CD14-positive monocyte (primary cell): ENCODE measurements at regions not wholly inside any gene's neighbourhood (a gene's known extent, or its start where the extent isn't known, plus 50 kb on each side); places are given as distances from the start of the nearest gene placed in this dataset.
A peak's percentile ranks its signal among the peaks of the same experiment; 100 is the strongest.

Source experiments
- DNase-seq, 3 donors: peaks; one replicate each; pipeline ENCODE4 v3.0.0-alpha.2; 2011 to 2022
- H2AFZ ChIP-seq: 2 replicates; pipeline ENCODE4 v1.6.0; 2012; ENCODE audit warnings: mild to moderate bottlenecking, low read depth, low read length, inconsistent platforms; ENCODE audit not compliant: insufficient read depth, poor library complexity, severe bottlenecking
- H3K27ac ChIP-seq, 2 donors: 1 replicate in 1 of 2; 2 replicates in 1 of 2; pipeline ENCODE4 v1.5.1; 2012 to 2013; ENCODE audit warnings: low read length in 2 of 2, control low read depth in 1 of 2, inconsistent platforms in 1 of 2, low read depth in 1 of 2, mild to moderate bottlenecking in 1 of 2
- H3K27me3 ChIP-seq, 2 donors: one replicate each; pipeline versions ENCODE4 v1.6.0 to v1.6.1; 2011 to 2013; ENCODE audit warnings: low read length in 2 of 2; ENCODE audit not compliant: control insufficient read depth in 2 of 2, insufficient read depth in 2 of 2
- H3K36me3 ChIP-seq, 2 donors: replicated peaks in 1 of 2; 1 replicate in 1 of 2; 2 replicates in 1 of 2; pipeline versions ENCODE4 v1.5.1 to v1.6.1; 2012 to 2013; ENCODE audit warnings: low read length in 2 of 2, control low read depth in 1 of 2, inconsistent platforms in 1 of 2, mild to moderate bottlenecking in 1 of 2; ENCODE audit not compliant: insufficient read depth in 2 of 2, control insufficient read depth in 1 of 2
- H3K4me1 ChIP-seq, 2 donors: 1 replicate in 1 of 2; 2 replicates in 1 of 2; pipeline versions ENCODE4 v1.5.1 to v1.6.1; 2012 to 2013; ENCODE audit warnings: low read length in 2 of 2, control low read depth in 1 of 2, inconsistent platforms in 1 of 2, mild to moderate bottlenecking in 1 of 2, moderate library complexity in 1 of 2; ENCODE audit not compliant: insufficient read depth in 2 of 2, control insufficient read depth in 1 of 2
- H3K4me2 ChIP-seq: replicated peaks from 2 replicates; pipeline ENCODE3; 2012; ENCODE audit warnings: low read length, moderate library complexity, mild to moderate bottlenecking; ENCODE audit not compliant: poor library complexity, severe bottlenecking; ENCODE audit errors: extremely low read depth
- H3K4me3 ChIP-seq, 3 experiments: fragments of 200-600 bp in 1 of 3; sonication (generic) in 1 of 3; replicated peaks in 1 of 3; 1 replicate in 2 of 3; 2 replicates in 1 of 3; pipeline ENCODE4 v1.5.1; 2011 to 2013; ENCODE audit warnings: low read length in 3 of 3, mild to moderate bottlenecking in 3 of 3, control low read depth in 2 of 3, low read depth in 2 of 3, inconsistent platforms in 1 of 3, moderate library complexity in 1 of 3
- H3K79me2 ChIP-seq: 2 replicates; pipeline ENCODE4 v1.6.0; 2012; ENCODE audit warnings: mild to moderate bottlenecking, control low read depth, inconsistent platforms, low read length, moderate library complexity; ENCODE audit not compliant: insufficient read depth
- H3K9ac ChIP-seq: 2 replicates; pipeline ENCODE4 v1.6.0; 2017; ENCODE audit warnings: low read length, mild to moderate bottlenecking; ENCODE audit not compliant: insufficient read depth, poor library complexity, severe bottlenecking
- H3K9me3 ChIP-seq, 2 donors: replicated peaks in 1 of 2; 1 replicate in 1 of 2; 2 replicates in 1 of 2; pipeline versions ENCODE4 v1.5.1 to v1.6.1; 2012 to 2013; ENCODE audit warnings: low read length in 2 of 2, control low read depth in 1 of 2; ENCODE audit not compliant: control insufficient read depth in 1 of 2, insufficient read depth in 1 of 2
- H4K20me1 ChIP-seq: 2 replicates; pipeline ENCODE4 v1.6.0; 2012; ENCODE audit warnings: mild to moderate bottlenecking, low read length, control low read depth, moderate library complexity; ENCODE audit not compliant: insufficient read depth
- H3K27ac Mint-ChIP-seq, 7 donors: one replicate each; pipeline ENCODE4 v1.8.0; 2020; ENCODE audit warnings: mild to moderate bottlenecking in 7 of 7, mixed read lengths in 7 of 7, moderate library complexity in 6 of 7, inconsistent platforms in 2 of 7
- H3K27me3 Mint-ChIP-seq, 3 donors: one replicate each; pipeline ENCODE4 v1.8.0; 2021 to 2022; ENCODE audit warnings: low read depth in 3 of 3, mild to moderate bottlenecking in 3 of 3, mixed read lengths in 3 of 3, moderate library complexity in 3 of 3, inconsistent platforms in 1 of 3
- H3K36me3 Mint-ChIP-seq, 2 donors: one replicate each; pipeline ENCODE4 v1.8.0; 2020; ENCODE audit warnings: mixed read lengths in 2 of 2, inconsistent platforms in 1 of 2, mild to moderate bottlenecking in 1 of 2
- H3K4me1 Mint-ChIP-seq: one replicate; pipeline ENCODE4 v1.8.0; 2020; ENCODE audit warnings: mild to moderate bottlenecking, mixed read lengths
- H3K4me3 Mint-ChIP-seq, 2 donors: one replicate each; pipeline ENCODE4 v1.8.0; 2020; ENCODE audit warnings: mild to moderate bottlenecking in 2 of 2, mixed read lengths in 2 of 2, moderate library complexity in 1 of 2
- H3K9me3 Mint-ChIP-seq, 7 donors: one replicate each; pipeline ENCODE4 v1.8.0; 2020 to 2022; ENCODE audit warnings: mixed read lengths in 7 of 7, mild to moderate bottlenecking in 6 of 7, moderate library complexity in 6 of 7, inconsistent platforms in 2 of 7
- WGBS: methylation state at CpG from one replicate; pipeline ENCODE4 v1.1.5; 2013; ENCODE audit warnings: missing lambda C conversion rate; ENCODE audit not compliant: insufficient coverage; 5-methylcytosine and 5-hydroxymethylcytosine counted together
- intact Hi-C, 2 donors: fragments of 100-400 bp; cut with micrococcal nuclease; formaldehyde crosslinking; loops; one replicate each; pipeline versions ENCODE4 v1.15.0 to v1.15.1; 2023
- TF ChIP-seq, protein P1 (sequence below): fragments of 200-600 bp; IDR thresholded peaks from one replicate; pipeline ENCODE4 v1.8.0; 2022; ENCODE audit warnings: antibody characterized with exemption, mild to moderate bottlenecking

DNA sequence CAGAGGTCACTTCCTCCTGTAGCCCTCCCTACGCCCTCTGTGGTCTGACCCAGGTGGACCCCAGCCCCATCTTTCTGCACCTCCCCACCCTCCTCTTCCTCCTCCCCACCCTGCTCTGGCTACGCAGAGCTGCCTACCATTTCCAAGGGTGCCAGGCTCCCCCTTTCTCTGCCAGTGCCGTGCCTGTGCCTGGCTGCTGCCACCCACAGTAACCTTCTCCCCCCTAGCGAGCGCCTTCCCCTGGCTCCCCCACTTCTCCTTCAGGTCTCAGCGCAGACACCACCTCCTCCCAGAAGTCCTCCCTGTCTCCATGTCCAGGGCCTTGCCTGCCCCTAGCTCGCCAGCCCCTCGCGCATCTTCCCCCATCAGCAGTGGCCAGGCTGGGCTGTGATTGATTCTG is 471.5 kb downstream of the PTPRU start:
- WGBS = 88% methylated on average over 9 of the region's 9 CpGs

DNA sequence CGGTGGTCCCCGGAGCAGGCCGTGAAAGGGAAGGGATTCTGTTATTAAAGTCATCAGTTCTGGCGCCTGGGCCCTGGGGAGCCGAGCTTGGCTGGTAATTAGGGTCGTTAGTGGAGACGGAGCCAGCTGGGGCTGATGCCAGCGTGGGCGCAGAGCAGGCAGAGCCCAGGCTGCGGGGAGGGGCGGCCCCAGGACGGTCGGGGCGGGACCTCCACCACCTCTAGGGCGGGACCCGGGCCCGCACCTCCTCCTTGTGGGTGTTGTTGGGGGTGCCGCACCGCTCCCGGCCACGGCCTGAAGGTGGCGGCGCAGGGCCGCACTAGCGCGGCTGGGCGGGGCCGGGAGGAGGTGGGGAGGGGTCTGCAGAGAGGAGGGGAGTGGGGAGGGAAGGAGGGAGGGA is 470.6 kb downstream of the PTPRU start:
- H3K27ac ChIP-seq = no peak overlapping the region
- H3K4me3 Mint-ChIP-seq = peak overlapping the region in 1 of 2 donors; percentile 30
- peaks cover 0 to 3% of the 10 kb centered on the region in 2 donors for H3K36me3 Mint-ChIP-seq
- H2AFZ ChIP-seq = no peak overlapping the region
- peak in 1 of 3 donors; percentile 14 for DNase-seq
- intact Hi-C loops = no loop called here
- no peaks in the 10 kb centered on the region for H3K9me3 ChIP-seq
- TF ChIP-seq, protein P1, sequence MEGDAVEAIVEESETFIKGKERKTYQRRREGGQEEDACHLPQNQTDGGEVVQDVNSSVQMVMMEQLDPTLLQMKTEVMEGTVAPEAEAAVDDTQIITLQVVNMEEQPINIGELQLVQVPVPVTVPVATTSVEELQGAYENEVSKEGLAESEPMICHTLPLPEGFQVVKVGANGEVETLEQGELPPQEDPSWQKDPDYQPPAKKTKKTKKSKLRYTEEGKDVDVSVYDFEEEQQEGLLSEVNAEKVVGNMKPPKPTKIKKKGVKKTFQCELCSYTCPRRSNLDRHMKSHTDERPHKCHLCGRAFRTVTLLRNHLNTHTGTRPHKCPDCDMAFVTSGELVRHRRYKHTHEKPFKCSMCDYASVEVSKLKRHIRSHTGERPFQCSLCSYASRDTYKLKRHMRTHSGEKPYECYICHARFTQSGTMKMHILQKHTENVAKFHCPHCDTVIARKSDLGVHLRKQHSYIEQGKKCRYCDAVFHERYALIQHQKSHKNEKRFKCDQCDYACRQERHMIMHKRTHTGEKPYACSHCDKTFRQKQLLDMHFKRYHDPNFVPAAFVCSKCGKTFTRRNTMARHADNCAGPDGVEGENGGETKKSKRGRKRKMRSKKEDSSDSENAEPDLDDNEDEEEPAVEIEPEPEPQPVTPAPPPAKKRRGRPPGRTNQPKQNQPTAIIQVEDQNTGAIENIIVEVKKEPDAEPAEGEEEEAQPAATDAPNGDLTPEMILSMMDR = peak; percentile 28
- 4% methylated on average over 14 of the region's 28 CpGs for WGBS
- H3K36me3 ChIP-seq = no peaks in the 10 kb centered on the region
- peaks cover 38 to 46% of the 10 kb centered on the region in 2 donors for H3K4me1 ChIP-seq
- H4K20me1 ChIP-seq = no peaks in the 10 kb centered on the region
- H3K4me1 Mint-ChIP-seq = peaks cover 40% of the 10 kb centered on the region
- peaks cover 17 to 28% (median 27%) of the 10 kb centered on the region in 3 donors for H3K27me3 Mint-ChIP-seq
- peaks cover 0 to 20% of the 10 kb centered on the region in 2 donors for H3K27me3 ChIP-seq
- H3K79me2 ChIP-seq = no peaks in the 10 kb centered on the region
- H3K4me2 ChIP-seq = no peak overlapping the region
- no peak overlapping the region for H3K27ac Mint-ChIP-seq
- no peak overlapping the region for H3K4me3 ChIP-seq
- peaks cover 0 to 3% (median 0%) of the 10 kb centered on the region in 7 donors for H3K9me3 Mint-ChIP-seq
- no peak overlapping the region for H3K9ac ChIP-seq

More for the DNA sequence above, 471.5 kb downstream of the PTPRU start:
- H3K4me1 ChIP-seq = peaks cover 46 to 55% of the 10 kb centered on the region in 2 donors
- peaks cover 48% of the 10 kb centered on the region for H3K4me1 Mint-ChIP-seq
- peaks cover 0 to 1% (median 0%) of the 10 kb centered on the region in 7 donors for H3K9me3 Mint-ChIP-seq
- intact Hi-C loops = no loop called here
- no peaks in the 10 kb centered on the region for H3K9me3 ChIP-seq
- DNase-seq = no peak
- no peak overlapping the region for H3K4me2 ChIP-seq
- H3K79me2 ChIP-seq = no peaks in the 10 kb centered on the region
- H3K9ac ChIP-seq = no peak overlapping the region
- no peak overlapping the region for H3K4me3 ChIP-seq
- H3K27me3 Mint-ChIP-seq = peaks cover 16 to 28% (median 27%) of the 10 kb centered on the region in 3 donors
- no peaks in the 10 kb centered on the region for H4K20me1 ChIP-seq
- H3K27me3 ChIP-seq = peaks cover 0 to 20% of the 10 kb centered on the region in 2 donors
- no peak overlapping the region for H3K27ac ChIP-seq
- TF ChIP-seq, protein P1 = no peak
- no peak overlapping the region for H3K4me3 Mint-ChIP-seq
- no peaks in the 10 kb centered on the region for H3K36me3 ChIP-seq
- peaks cover 0 to 3% of the 10 kb centered on the region in 2 donors for H3K36me3 Mint-ChIP-seq
- H2AFZ ChIP-seq = no peak overlapping the region
- H3K27ac Mint-ChIP-seq = peak overlapping the region in 1 of 7 donors; percentile 16
